HL-60/S4 treated with phorbol 12-myristate 13-acetate at 8.2 ng/mL for 4 days and 3 days (cell line): ENCODE measurements at regions not wholly inside any gene's neighbourhood (a gene's known extent, or its start where the extent isn't known, plus 50 kb on each side); places are given as distances from the start of the nearest gene placed in this dataset.

ENCODE experiments used
- in situ Hi-C: fragments of 300-500 bp; cut with MboI; formaldehyde crosslinking; loops from 2 replicates; pipeline ENCODE4 v1.15.0; 2022; ENCODE audit warnings: low sequenced_read_pairs

- in situ Hi-C loops: no loop called here
Observed at GRCh38 chr21:39029086-39029755, 154.0 kb downstream of the PSMG1 start.

GRCh38 chr21:39025198-39025597 lies 158.1 kb downstream of the PSMG1 start:
- in situ Hi-C loops: no loop called here

GRCh38 chr21:39024538-39024937 lies 158.7 kb downstream of the PSMG1 start:
- in situ Hi-C loops: no loop called here

GRCh38 chr21:39022863-39023693 lies 160.2 kb downstream of the PSMG1 start:
- in situ Hi-C loops: no loop called here

- in situ Hi-C loops: no loop called here
Observed at GRCh38 chr21:39022466-39022862, 160.8 kb downstream of the PSMG1 start.

GRCh38 chr21:39022035-39022434 lies 161.2 kb downstream of the PSMG1 start:
- in situ Hi-C loops: no loop called here

GRCh38 chr21:39021478-39021832 lies 161.8 kb downstream of the PSMG1 start:
- in situ Hi-C loops: no loop called here

GRCh38 chr21:39020751-39021477 lies 162.3 kb downstream of the PSMG1 start:
- in situ Hi-C loops: no loop called here

- in situ Hi-C loops: no loop called here
Observed at GRCh38 chr21:39018730-39019129, 164.5 kb downstream of the PSMG1 start.

GRCh38 chr21:39016740-39017315 lies 166.4 kb downstream of the PSMG1 start:
- in situ Hi-C loops: no loop called here

GRCh38 chr21:39014747-39015146 lies 168.5 kb downstream of the PSMG1 start:
- in situ Hi-C loops: no loop called here

- in situ Hi-C loops: no loop called here
Observed at GRCh38 chr21:39012326-39013230, 170.7 kb downstream of the PSMG1 start.

- in situ Hi-C loops: no loop called here
Observed at GRCh38 chr21:39011911-39012310, 171.3 kb downstream of the PSMG1 start.

GRCh38 chr21:39010629-39011404 lies 172.4 kb downstream of the PSMG1 start:
- in situ Hi-C loops: no loop called here

GRCh38 chr21:39009587-39010225 lies 173.5 kb downstream of the PSMG1 start:
- in situ Hi-C loops: no loop called here

- in situ Hi-C loops: no loop called here
Observed at GRCh38 chr21:39007985-39008384, 175.3 kb downstream of the PSMG1 start.

GRCh38 chr21:39007532-39007931 lies 175.7 kb downstream of the PSMG1 start:
- in situ Hi-C loops: no loop called here

- in situ Hi-C loops: no loop called here
Observed at GRCh38 chr21:39006571-39007311, 176.5 kb downstream of the PSMG1 start.

GRCh38 chr21:39005502-39005787 lies 177.8 kb downstream of the PSMG1 start:
- in situ Hi-C loops: no loop called here
